GM18511 (cell line): ENCODE measurements at regions not wholly inside any gene's neighbourhood (a gene's known extent, or its start where the extent isn't known, plus 50 kb on each side); places are given as distances from the start of the nearest gene placed in this dataset.

ENCODE experiments used
- ATAC-seq: cut with Tn5 transposase; IDR thresholded peaks from one replicate; pipeline ENCODE4 v1.9.1; 2021; ENCODE audit warnings: mild to moderate bottlenecking, moderate library complexity; ENCODE audit not compliant: unreplicated experiment

DNA sequence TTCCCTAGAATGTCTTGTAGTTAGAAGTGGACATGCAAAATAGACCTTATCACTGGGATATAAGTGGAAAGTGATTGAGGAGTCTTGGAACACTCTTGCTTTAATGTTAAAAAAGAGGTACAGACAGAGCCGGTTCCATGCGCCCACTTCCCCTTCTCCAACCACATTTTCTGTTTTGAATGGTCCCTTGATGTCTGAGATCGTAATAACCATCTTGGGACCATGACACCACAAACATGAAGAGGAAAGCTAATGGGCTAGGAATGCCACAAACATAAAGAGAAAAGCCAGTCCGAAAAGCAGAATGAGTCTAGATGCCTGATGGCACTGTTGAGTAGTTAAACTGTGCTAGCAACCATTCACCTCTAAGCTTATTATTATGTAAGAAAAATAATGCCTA is 54.8 kb upstream of the SPON1 start:
- ATAC-seq: no peak

DNA sequence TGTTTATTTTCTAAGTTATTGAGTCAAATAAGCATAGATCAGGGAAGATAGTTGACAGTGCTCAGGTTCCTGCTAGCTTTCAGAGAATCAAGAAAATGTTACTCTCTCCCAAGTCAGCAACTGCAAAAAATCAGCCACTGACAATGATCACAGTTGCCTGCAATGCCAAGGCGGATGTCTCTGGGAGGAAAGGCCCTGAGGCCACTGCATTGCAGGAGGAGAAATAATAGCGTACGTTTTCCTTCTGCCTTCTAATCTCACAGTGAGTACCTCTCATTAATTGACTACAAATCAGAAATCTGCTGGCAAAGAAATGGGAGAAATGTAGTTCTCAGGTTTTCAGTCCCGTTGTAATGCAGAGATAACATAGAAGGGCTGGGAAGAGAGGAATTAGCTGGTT is 54.0 kb upstream of the SPON1 start:
- no peak for ATAC-seq
